GM12891 (cell line): ENCODE measurements at regions not wholly inside any gene's neighbourhood (a gene's known extent, or its start where the extent isn't known, plus 50 kb on each side); places are given as distances from the start of the nearest gene placed in this dataset.

Source experiments
- DNase-seq: peaks from one replicate; pipeline ENCODE4 v3.0.0; 2011; ENCODE audit warnings: low spot score; ENCODE audit not compliant: insufficient read length
- FAIRE-seq: peaks from 2 replicates; lab custom pipeline; 2011; peaks lifted over from hg19 to GRCh38; lab: Jason Lieb, UNC
- PAX5 ChIP-seq: IDR thresholded peaks from 2 replicates; pipeline ENCODE4 v1.6.1; 2011; ENCODE audit warnings: low read length, moderate library complexity, mild to moderate bottlenecking; ENCODE audit not compliant: insufficient read depth, severe bottlenecking
- POLR2A ChIP-seq: IDR thresholded peaks from 2 replicates; pipeline ENCODE4 v1.6.1; 2011; ENCODE audit warnings: low read depth, low read length, control low read depth
- POLR2AphosphoS5 ChIP-seq: IDR thresholded peaks from 2 replicates; pipeline ENCODE4 v1.6.1; 2011; ENCODE audit warnings: low read depth, low read length, control low read depth
- POU2F2 ChIP-seq: IDR thresholded peaks from 2 replicates; pipeline ENCODE4 v1.6.1; 2011; ENCODE audit warnings: low read depth, mild to moderate bottlenecking, control low read depth, low read length, moderate library complexity
- SPI1 ChIP-seq: IDR thresholded peaks from 2 replicates; pipeline ENCODE4 v1.6.1; 2011; ENCODE audit warnings: low read depth, low read length, control low read depth
- TAF1 ChIP-seq: IDR thresholded peaks from 2 replicates; pipeline ENCODE4 v1.6.1; 2011; ENCODE audit warnings: low read depth, low read length, control low read depth

- DNase-seq (no peak), FAIRE-seq (no peak)
- no peak for TF ChIP-seq PAX5
- no peak for TF ChIP-seq TAF1
- TF ChIP-seq POU2F2: no peak
- TF ChIP-seq POLR2A: no peak
- no peak for TF ChIP-seq SPI1
- no peak for TF ChIP-seq POLR2AphosphoS5
Measured at GRCh38 chr12:84696281-84696680, 216.3 kb downstream of the SLC6A15 start.

GRCh38 chr12:84694116-84694515 is 218.5 kb downstream of the SLC6A15 start:
- DNase-seq (no peak), FAIRE-seq (no peak)
- no peak for TF ChIP-seq POLR2A
- no peak for TF ChIP-seq TAF1
- TF ChIP-seq POLR2AphosphoS5: no peak
- no peak for TF ChIP-seq POU2F2
- no peak for TF ChIP-seq SPI1
- no peak for TF ChIP-seq PAX5

GRCh38 chr12:84692071-84692470 is 220.5 kb downstream of the SLC6A15 start:
- FAIRE-seq (no peak), DNase-seq (no peak)
- TF ChIP-seq POLR2A (no peak), SPI1 (no peak), TAF1 (no peak), PAX5 (no peak), POU2F2 (no peak), POLR2AphosphoS5 (no peak)

- TF ChIP-seq SPI1 (no peak), TAF1 (no peak), POU2F2 (no peak), POLR2AphosphoS5 (no peak), POLR2A (no peak), PAX5 (no peak)
- FAIRE-seq: no peak
Measured at GRCh38 chr12:84691266-84691665, 221.3 kb downstream of the SLC6A15 start.

GRCh38 chr12:84689638-84690037 is 223.0 kb downstream of the SLC6A15 start:
- DNase-seq (no peak), FAIRE-seq (no peak)
- TF ChIP-seq SPI1: no peak
- TF ChIP-seq TAF1: no peak
- no peak for TF ChIP-seq POU2F2

More at GRCh38 chr12:84691266-84691665, 221.3 kb downstream of the SLC6A15 start:
- no peak for DNase-seq

GRCh38 chr12:84685379-84685778 is 227.2 kb downstream of the SLC6A15 start:
- FAIRE-seq (no peak), DNase-seq (no peak)
- TF ChIP-seq SPI1 (no peak), POU2F2 (no peak), POLR2A (no peak), POLR2AphosphoS5 (no peak), PAX5 (no peak), TAF1 (no peak)

GRCh38 chr12:84676787-84677186 is 235.8 kb downstream of the SLC6A15 start:
- DNase-seq (no peak), FAIRE-seq (no peak)

GRCh38 chr12:84661786-84662185 is 250.8 kb downstream of the SLC6A15 start:
- DNase-seq (no peak), FAIRE-seq (no peak)
- TF ChIP-seq SPI1 (no peak), PAX5 (no peak), TAF1 (no peak), POU2F2 (no peak), POLR2AphosphoS5 (no peak), POLR2A (no peak)

More at GRCh38 chr12:84676787-84677186, 235.8 kb downstream of the SLC6A15 start:
- no peak for TF ChIP-seq SPI1
- no peak for TF ChIP-seq TAF1
- TF ChIP-seq PAX5: no peak
- no peak for TF ChIP-seq POU2F2
- TF ChIP-seq POLR2AphosphoS5: no peak
- TF ChIP-seq POLR2A: no peak

- DNase-seq (no peak), FAIRE-seq (no peak)
- TF ChIP-seq TAF1 (no peak), POU2F2 (no peak), POLR2AphosphoS5 (no peak), POLR2A (no peak), SPI1 (no peak)
Measured at GRCh38 chr12:84660139-84660538, 252.5 kb downstream of the SLC6A15 start.

- TF ChIP-seq SPI1: no peak
- no peak for TF ChIP-seq TAF1
- TF ChIP-seq POU2F2: no peak
- TF ChIP-seq POLR2A: no peak
- no peak for TF ChIP-seq POLR2AphosphoS5
- no peak for TF ChIP-seq PAX5
- no peak for FAIRE-seq
- no peak for DNase-seq
Measured at GRCh38 chr12:84658877-84659276, 253.7 kb downstream of the SLC6A15 start.

- TF ChIP-seq PAX5: no peak
- TF ChIP-seq SPI1: no peak
- no peak for TF ChIP-seq POU2F2
- TF ChIP-seq POLR2AphosphoS5: no peak
- TF ChIP-seq TAF1: no peak
- TF ChIP-seq POLR2A: no peak
- FAIRE-seq: no peak
- DNase-seq: no peak
Measured at GRCh38 chr12:84656705-84657104, 255.9 kb downstream of the SLC6A15 start.
